GM18517 (cell line): ENCODE measurements at regions not wholly inside any gene's neighbourhood (a gene's known extent, or its start where the extent isn't known, plus 50 kb on each side); places are given as distances from the start of the nearest gene placed in this dataset.
"Not testable (repeated sequence)": the region's sequence is repeated elsewhere in the genome, so short reads cannot be mapped to it uniquely, and the experiment has no call there.

ENCODE experiments used
- ATAC-seq: cut with Tn5 transposase; IDR thresholded peaks from one replicate; pipeline ENCODE4 v1.9.1; 2021; ENCODE audit warnings: mild to moderate bottlenecking, moderate library complexity; ENCODE audit not compliant: unreplicated experiment

GRCh38 chr6:71197267-71197666 is 91.3 kb upstream of the OGFRL1 start:
- ATAC-seq, result no peak

- ATAC-seq, result no peak
These were observed 90.8 kb upstream of the OGFRL1 start for GRCh38 chr6:71197780-71198179.

- no peak for ATAC-seq
These were observed 89.7 kb upstream of the OGFRL1 start for GRCh38 chr6:71198908-71199307.

GRCh38 chr6:71199736-71200135 is 88.9 kb upstream of the OGFRL1 start:
- no peak for ATAC-seq

GRCh38 chr6:71203206-71203605 is 85.4 kb upstream of the OGFRL1 start:
- no peak for ATAC-seq

- ATAC-seq, result no peak
These were observed 83.9 kb upstream of the OGFRL1 start for GRCh38 chr6:71204741-71205140.

- ATAC-seq, result no peak
These were observed 83.2 kb upstream of the OGFRL1 start for GRCh38 chr6:71205336-71205956.

- ATAC-seq, result no peak
These were observed 82.5 kb upstream of the OGFRL1 start for GRCh38 chr6:71206089-71206488.

- ATAC-seq, result no peak
These were observed 79.4 kb upstream of the OGFRL1 start for GRCh38 chr6:71209206-71209605.

- no peak for ATAC-seq
These were observed 79.0 kb upstream of the OGFRL1 start for GRCh38 chr6:71209626-71210025.

- no peak for ATAC-seq
These were observed 76.8 kb upstream of the OGFRL1 start for GRCh38 chr6:71211799-71212198.

GRCh38 chr6:71220466-71220865 is 68.1 kb upstream of the OGFRL1 start:
- ATAC-seq, result no peak

- ATAC-seq, result no peak
These were observed 65.9 kb upstream of the OGFRL1 start for GRCh38 chr6:71222671-71223070.

- ATAC-seq, result no peak
These were observed 64.6 kb upstream of the OGFRL1 start for GRCh38 chr6:71224011-71224410.

- no peak for ATAC-seq
These were observed 62.5 kb upstream of the OGFRL1 start for GRCh38 chr6:71226151-71226550.

GRCh38 chr6:71228461-71229041 is 60.1 kb upstream of the OGFRL1 start:
- ATAC-seq, result no peak

- ATAC-seq, result no peak
These were observed 59.1 kb upstream of the OGFRL1 start for GRCh38 chr6:71229477-71229876.

GRCh38 chr6:71232890-71233289 is 55.7 kb upstream of the OGFRL1 start:
- ATAC-seq, result not testable (repeated sequence)

GRCh38 chr6:71236926-71237434 is 51.6 kb upstream of the OGFRL1 start:
- ATAC-seq, result no peak

- no peak for ATAC-seq
These were observed 50.3 kb upstream of the OGFRL1 start for GRCh38 chr6:71238351-71238750.
